ENCODE measurements at regions not wholly inside any gene's neighbourhood (a gene's known extent, or its start where the extent isn't known, plus 50 kb on each side); places are given as distances from the start of the nearest gene placed in this dataset.

DNA sequence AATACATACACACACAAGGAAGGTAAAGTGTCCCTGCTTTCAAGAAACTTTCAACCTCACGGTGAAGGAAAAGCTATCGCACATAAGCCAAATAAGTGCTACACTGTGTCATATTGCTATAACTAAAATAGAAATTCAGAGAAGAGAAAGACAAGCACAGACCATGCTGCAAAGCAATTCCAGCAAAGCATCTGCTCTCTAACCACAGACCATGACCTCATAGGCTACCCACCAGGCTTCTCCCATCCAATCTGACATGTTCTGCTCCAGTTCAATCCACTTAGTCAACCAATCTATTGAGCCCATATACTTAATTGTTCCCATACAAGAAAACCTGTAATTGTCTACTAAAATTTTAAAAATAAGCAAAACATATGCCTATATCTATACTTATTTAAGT is 211.3 kb downstream of the BARHL2 start:
- TF ChIP-seq, protein P1, sequence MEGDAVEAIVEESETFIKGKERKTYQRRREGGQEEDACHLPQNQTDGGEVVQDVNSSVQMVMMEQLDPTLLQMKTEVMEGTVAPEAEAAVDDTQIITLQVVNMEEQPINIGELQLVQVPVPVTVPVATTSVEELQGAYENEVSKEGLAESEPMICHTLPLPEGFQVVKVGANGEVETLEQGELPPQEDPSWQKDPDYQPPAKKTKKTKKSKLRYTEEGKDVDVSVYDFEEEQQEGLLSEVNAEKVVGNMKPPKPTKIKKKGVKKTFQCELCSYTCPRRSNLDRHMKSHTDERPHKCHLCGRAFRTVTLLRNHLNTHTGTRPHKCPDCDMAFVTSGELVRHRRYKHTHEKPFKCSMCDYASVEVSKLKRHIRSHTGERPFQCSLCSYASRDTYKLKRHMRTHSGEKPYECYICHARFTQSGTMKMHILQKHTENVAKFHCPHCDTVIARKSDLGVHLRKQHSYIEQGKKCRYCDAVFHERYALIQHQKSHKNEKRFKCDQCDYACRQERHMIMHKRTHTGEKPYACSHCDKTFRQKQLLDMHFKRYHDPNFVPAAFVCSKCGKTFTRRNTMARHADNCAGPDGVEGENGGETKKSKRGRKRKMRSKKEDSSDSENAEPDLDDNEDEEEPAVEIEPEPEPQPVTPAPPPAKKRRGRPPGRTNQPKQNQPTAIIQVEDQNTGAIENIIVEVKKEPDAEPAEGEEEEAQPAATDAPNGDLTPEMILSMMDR (IDR thresholded peaks at IDR 0.05; ENCODE audit: low read depth, low read length), result no peak
- no peak for TF ChIP-seq EZH2phosphoT487 (IDR thresholded peaks at IDR 0.05; ENCODE audit: low read depth)

All from OCI-LY3 (cell line).